A673 (cell line): ENCODE measurements at regions not wholly inside any gene's neighbourhood (a gene's known extent, or its start where the extent isn't known, plus 50 kb on each side); places are given as distances from the start of the nearest gene placed in this dataset.

ENCODE experiments used
- CTCF ChIP-seq: fragments of 300-800, 200-600 bp; sonication (generic); conservative IDR thresholded peaks from 2 replicates; pipeline ENCODE4 v1.5.1; 2017; ENCODE audit warnings: low read depth, mild to moderate bottlenecking, antibody characterized with exemption, low read length, moderate library complexity, mixed read lengths
- EZH2 ChIP-seq: fragments of 200-600 bp; sonication (generic); IDR thresholded peaks from 2 replicates; pipeline ENCODE4 v1.6.1; 2017; ENCODE audit warnings: borderline replicate concordance, low read depth, mild to moderate bottlenecking, mixed read lengths, antibody characterized with exemption, low read length; ENCODE audit not compliant: poor library complexity, severe bottlenecking

GRCh38 chr14:94925416-94926173 lies 155.7 kb upstream of the GSC start:
- TF ChIP-seq CTCF (no peak), EZH2 (no peak)
